GM12891 (cell line): ENCODE measurements at regions not wholly inside any gene's neighbourhood (a gene's known extent, or its start where the extent isn't known, plus 50 kb on each side); places are given as distances from the start of the nearest gene placed in this dataset.

ENCODE experiments used
- POLR2A ChIP-seq: IDR thresholded peaks from 2 replicates; pipeline ENCODE4 v1.6.1; 2011; ENCODE audit warnings: low read depth, low read length, control low read depth
- POLR2AphosphoS5 ChIP-seq: IDR thresholded peaks from 2 replicates; pipeline ENCODE4 v1.6.1; 2011; ENCODE audit warnings: low read depth, low read length, control low read depth

- no peak for TF ChIP-seq POLR2A
- TF ChIP-seq POLR2AphosphoS5, result no peak
Measured at GRCh38 chr15:29379647-29380046, 110.0 kb upstream of the NSMCE3 start.
